ENCODE measurements at regions not wholly inside any gene's neighbourhood (a gene's known extent, or its start where the extent isn't known, plus 50 kb on each side); places are given as distances from the start of the nearest gene placed in this dataset.

DNA sequence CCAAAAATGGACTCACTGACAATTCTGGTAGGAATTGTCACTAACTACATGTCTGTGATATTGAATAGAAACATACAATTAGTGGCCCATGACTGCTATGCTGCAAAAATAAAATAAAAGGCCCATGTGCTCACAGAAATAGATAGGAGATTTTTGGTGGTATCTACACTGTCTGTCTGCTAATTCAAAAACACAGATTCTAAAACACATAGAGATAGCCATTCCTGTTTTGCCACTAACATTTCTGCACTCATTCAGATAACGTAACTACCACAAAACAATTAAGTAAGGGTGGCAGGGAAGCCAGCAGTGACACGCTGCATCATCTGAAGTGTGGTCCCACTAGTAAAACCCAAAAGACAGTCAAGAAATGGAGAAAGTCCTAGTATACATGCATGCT lies 202.2 kb upstream of the NFIA start:
- H2BK15ac ChIP-seq (ENCODE audit: low read length), result no peak overlapping the region
- no peak overlapping the region for H2AFZ ChIP-seq (ENCODE audit: low read length)
- no peak overlapping the region for H4K5ac ChIP-seq (ENCODE audit: insufficient read length, low read depth, low read length)
- H2BK5ac ChIP-seq (ENCODE audit: low read depth, low read length), result no peak overlapping the region
- H3K14ac ChIP-seq (ENCODE audit: insufficient read length), result no peak overlapping the region
- ChIA-PET CTCF (ENCODE audit: partially characterized antibody) (no interaction called here), POLR2A (ENCODE audit: partially characterized antibody) (no interaction called here)
- no peaks in the 10 kb centered on the region for H3K4me1 ChIP-seq (replicated peaks in 1 of 4; ENCODE audit: control insufficient read depth in 3 of 4, insufficient read depth in 4 of 4, low read length in 3 of 4)
- no peak overlapping the region for H2BK20ac ChIP-seq (ENCODE audit: low read length)
- H4K8ac ChIP-seq (ENCODE audit: extremely low read depth, insufficient read depth, low read length), result no peak overlapping the region
- no peak overlapping the region for H3K56ac ChIP-seq (replicated peaks; ENCODE audit: insufficient read length, low read depth, low read length)
- H2BK12ac ChIP-seq (ENCODE audit: low read depth, low read length), result no peak overlapping the region
- H3K23ac ChIP-seq (ENCODE audit: insufficient read length), result no peak overlapping the region
- no peaks in the 10 kb centered on the region for H3K79me2 ChIP-seq (ENCODE audit: control insufficient read depth in 1 of 2, insufficient read depth in 2 of 2, low read length in 2 of 2)
- no peaks in the 10 kb centered on the region for H3K36me3 ChIP-seq (ENCODE audit: control insufficient read depth in 2 of 4, insufficient read depth in 4 of 4, low read length in 3 of 4)
- H3K27ac ChIP-seq (ENCODE audit: low read depth, low read length), result no peak overlapping the region
- H3K18ac ChIP-seq (ENCODE audit: extremely low read depth, low read length), result no peak overlapping the region
- WGBS, 2 experiments (ENCODE audit: extremely low coverage in 1 of 2, insufficient coverage in 1 of 2, insufficient read length in 1 of 2, insufficient replicate concordance in 2 of 2, low coverage in 1 of 2, low lambda C conversion rate in 2 of 2, missing lambda C conversion rate in 1 of 2), result 88% methylated on average over 2 of the region's 2 CpGs; no CpG with 5 or more reads in 1 of the 2 experiments
- no peak overlapping the region for H3K9ac ChIP-seq (replicated peaks in 1 of 4; ENCODE audit: extremely low read depth in 1 of 4, low read depth in 3 of 4, low read length in 3 of 4)
- FAIRE-seq (no peak), DNase-seq (ENCODE audit: low read depth in 1 of 2, low spot score in 2 of 2) (no peak)
- no peaks in the 10 kb centered on the region for H3K27me3 ChIP-seq (replicated peaks in 1 of 4; ENCODE audit: control insufficient read depth in 3 of 4, extremely low read depth in 1 of 4, insufficient read depth in 3 of 4, low read length in 3 of 4)
- no peak overlapping the region for H2AK5ac ChIP-seq (ENCODE audit: low read depth, low read length)
- no peak overlapping the region for H3K4me2 ChIP-seq (ENCODE audit: insufficient read depth in 1 of 2, low read depth in 2 of 2, low read length in 2 of 2)
- H2BK120ac ChIP-seq (replicated peaks; ENCODE audit: low read depth, low read length), result no peak overlapping the region
- no peak overlapping the region for H3K4ac ChIP-seq (replicated peaks; ENCODE audit: insufficient read length, low read depth, low read length)
- no peaks in the 10 kb centered on the region for H3K79me1 ChIP-seq (ENCODE audit: low read depth, low read length)
- no peak overlapping the region for H4K91ac ChIP-seq (replicated peaks; ENCODE audit: insufficient read length, low read length)
- H3K9me3 ChIP-seq (ENCODE audit: insufficient read depth in 2 of 2, low read depth in 1 of 2, low read length in 1 of 2), result no peaks in the 10 kb centered on the region
- H4K20me1 ChIP-seq (replicated peaks in 1 of 2; ENCODE audit: control insufficient read depth in 1 of 2, insufficient read depth in 2 of 2, low read length in 2 of 2), result no peaks in the 10 kb centered on the region
- no peaks in the 10 kb centered on the region for H3K23me2 ChIP-seq (ENCODE audit: low read depth, low read length)
- no peak overlapping the region for H3K4me3 ChIP-seq (ENCODE audit: extremely low read depth in 1 of 4, insufficient read depth in 2 of 4, low read depth in 3 of 4, low read length in 4 of 4)
- TF ChIP-seq NRF1 (IDR thresholded peaks at IDR 0.05; ENCODE audit: low read depth, low read length) (no peak), SP1 (IDR thresholded peaks at IDR 0.05; ENCODE audit: low read depth, low read length) (no peak), RXRA (IDR thresholded peaks at IDR 0.05; ENCODE audit: insufficient read depth, low read depth, low read length) (no peak), RAD21 (IDR thresholded peaks at IDR 0.05 in 1 of 2, conservative IDR thresholded peaks at IDR 0.05 in 1 of 2; ENCODE audit: low read depth in 2 of 2, low read length in 2 of 2) (no peak), TEAD4 (IDR thresholded peaks at IDR 0.05; ENCODE audit: low read depth, low read length) (no peak), SRF (IDR thresholded peaks at IDR 0.05; ENCODE audit: low read depth, low read length) (no peak), JUN (IDR thresholded peaks at IDR 0.05; ENCODE audit: low read depth, low read length) (no peak), EP300 (IDR thresholded peaks at IDR 0.05; ENCODE audit: borderline replicate concordance in 1 of 2, low read depth in 2 of 2, low read length in 2 of 2) (no peak), MAFK (IDR thresholded peaks at IDR 0.05; ENCODE audit: low read depth, low read length) (no peak), SIRT6 (IDR thresholded peaks at IDR 0.05; ENCODE audit: low read length) (no peak), FOSL1 (IDR thresholded peaks at IDR 0.05; ENCODE audit: insufficient read depth, low read depth, low read length) (no peak), JUND (IDR thresholded peaks at IDR 0.05; ENCODE audit: low read length) (no peak), GTF2F1 (IDR thresholded peaks at IDR 0.05; ENCODE audit: borderline replicate concordance, low read depth, low read length) (no peak), BCL11A (IDR thresholded peaks at IDR 0.05; ENCODE audit: low read depth in 2 of 2, low read length in 2 of 2) (no peak), SIX5 (IDR thresholded peaks at IDR 0.05; ENCODE audit: low read depth, low read length) (no peak)
- TF ChIP-seq, protein P1, sequence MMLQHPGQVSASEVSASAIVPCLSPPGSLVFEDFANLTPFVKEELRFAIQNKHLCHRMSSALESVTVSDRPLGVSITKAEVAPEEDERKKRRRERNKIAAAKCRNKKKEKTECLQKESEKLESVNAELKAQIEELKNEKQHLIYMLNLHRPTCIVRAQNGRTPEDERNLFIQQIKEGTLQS (IDR thresholded peaks at IDR 0.05; ENCODE audit: insufficient read depth, low read depth, low read length), result no peak
